ENCODE measurements at regions not wholly inside any gene's neighbourhood (a gene's known extent, or its start where the extent isn't known, plus 50 kb on each side); places are given as distances from the start of the nearest gene placed in this dataset.
"Not testable (repeated sequence)": the region's sequence is repeated elsewhere in the genome, so short reads cannot be mapped to it uniquely, and the experiment has no call there.

GRCh38 chr2:87610974-87611373 lies 136.9 kb upstream of the PLGLB2 start:
- not testable (repeated sequence) for DNase-seq (ENCODE audit: low spot score)

- not testable (repeated sequence) for DNase-seq (ENCODE audit: low spot score)
Observed at GRCh38 chr2:87611416-87611815, 136.5 kb upstream of the PLGLB2 start.

DNA sequence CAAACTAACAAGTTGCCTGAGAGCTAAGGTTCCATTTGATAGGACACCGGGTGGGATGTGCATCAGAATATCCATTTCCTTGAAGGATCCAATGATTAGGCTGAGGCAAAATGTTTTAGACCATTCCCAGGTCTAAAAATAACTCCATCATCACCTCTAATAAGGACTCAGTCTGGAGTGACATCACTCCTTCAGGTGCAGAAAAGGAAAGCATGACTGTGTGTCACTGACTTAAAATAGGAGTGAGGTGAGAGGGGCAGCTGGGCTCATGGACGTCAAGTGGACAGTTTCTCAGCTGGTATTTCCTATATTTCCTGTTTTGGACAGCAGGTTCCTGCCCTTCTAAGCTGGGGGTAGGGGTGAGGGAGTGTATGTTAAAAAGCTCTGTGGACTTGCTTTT lies 135.9 kb upstream of the PLGLB2 start:
- DNase-seq (ENCODE audit: low spot score), result not testable (repeated sequence)

DNA sequence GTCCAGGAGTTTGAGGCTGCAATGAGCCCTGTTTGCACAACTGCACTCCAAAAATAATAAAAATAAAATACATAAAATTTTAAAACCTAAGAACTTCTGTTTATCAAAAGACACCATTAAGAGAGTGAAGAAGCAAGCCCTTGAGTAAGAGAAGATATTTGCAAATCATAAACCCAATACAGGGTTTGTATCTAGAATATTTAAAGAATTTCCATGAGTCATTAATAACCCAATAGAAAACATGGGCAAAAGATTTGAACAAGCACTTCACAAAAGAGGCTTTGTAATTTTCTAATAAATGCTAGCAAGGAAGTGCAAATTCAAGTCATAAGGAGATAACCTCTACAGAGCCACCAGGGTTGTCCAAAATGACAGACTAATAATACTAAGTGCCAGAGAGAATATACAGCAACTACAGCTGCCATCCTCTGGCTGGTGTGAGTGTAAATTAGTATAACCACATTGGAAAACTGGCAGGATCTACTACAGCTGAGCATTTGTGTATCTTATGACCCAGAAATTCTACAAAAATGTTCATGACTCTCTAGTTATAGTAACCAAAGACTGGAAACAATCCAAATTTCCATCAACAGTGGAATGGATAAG lies 133.0 kb upstream of the PLGLB2 start:
- not testable (repeated sequence) for DNase-seq (ENCODE audit: low spot score)

DNA sequence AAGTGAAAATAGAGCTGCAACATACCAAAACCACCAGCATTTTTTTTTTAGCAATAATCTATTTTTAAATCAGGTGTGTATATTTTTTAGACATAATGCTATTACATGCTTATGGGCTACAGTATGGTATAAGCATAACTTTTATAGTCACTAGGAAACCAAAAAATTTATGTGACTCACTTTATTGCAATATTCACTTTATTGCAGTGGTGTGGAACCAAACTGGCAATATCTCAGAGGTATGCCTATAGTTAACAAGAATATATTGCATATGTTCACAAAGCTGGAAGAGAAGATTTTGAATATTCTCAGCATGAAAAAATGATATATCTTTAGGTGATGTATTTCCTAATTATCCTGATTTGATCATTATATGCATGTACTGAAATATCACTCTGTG lies 128.8 kb upstream of the PLGLB2 start:
- not testable (repeated sequence) for DNase-seq (ENCODE audit: low spot score)

DNA sequence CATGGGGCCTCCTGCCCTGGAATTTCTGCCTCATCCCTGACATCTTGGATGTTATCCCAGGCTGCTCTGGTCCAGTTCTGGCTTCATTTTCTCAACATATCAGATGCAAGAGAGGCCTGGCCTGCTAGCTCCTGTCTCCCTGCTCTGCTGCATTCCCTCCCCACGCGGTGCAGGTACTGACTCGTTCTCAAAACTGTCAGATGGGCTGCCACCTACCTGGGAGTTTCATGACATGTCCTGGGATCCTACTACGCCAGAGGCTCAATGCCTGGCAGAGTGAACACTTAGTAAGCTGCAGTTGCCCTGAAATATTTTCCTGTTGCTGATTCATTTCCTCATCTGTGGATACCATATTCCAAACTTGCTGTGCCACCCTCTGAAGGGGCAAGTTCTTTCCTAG lies 126.7 kb upstream of the PLGLB2 start:
- not testable (repeated sequence) for DNase-seq (ENCODE audit: low spot score)

DNA sequence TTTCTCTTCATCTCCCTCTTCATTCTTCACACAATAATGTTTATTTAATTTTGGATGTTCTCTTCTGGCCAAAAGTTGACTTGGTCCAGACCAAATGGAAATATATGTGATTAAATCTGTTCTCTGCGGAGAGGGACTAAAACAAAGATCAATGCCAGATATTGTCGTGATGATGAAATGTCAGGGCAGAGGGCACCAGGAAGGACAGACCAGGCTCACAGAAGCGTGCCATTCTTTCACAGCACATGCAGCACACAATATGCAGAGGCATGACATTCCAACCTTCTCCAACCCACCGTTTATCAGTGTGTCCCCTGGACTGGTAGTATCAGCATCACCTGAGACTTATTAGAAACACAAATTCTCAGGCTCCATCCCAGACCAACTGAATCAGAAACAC lies 125.2 kb upstream of the PLGLB2 start:
- not testable (repeated sequence) for DNase-seq (ENCODE audit: low spot score)

DNA sequence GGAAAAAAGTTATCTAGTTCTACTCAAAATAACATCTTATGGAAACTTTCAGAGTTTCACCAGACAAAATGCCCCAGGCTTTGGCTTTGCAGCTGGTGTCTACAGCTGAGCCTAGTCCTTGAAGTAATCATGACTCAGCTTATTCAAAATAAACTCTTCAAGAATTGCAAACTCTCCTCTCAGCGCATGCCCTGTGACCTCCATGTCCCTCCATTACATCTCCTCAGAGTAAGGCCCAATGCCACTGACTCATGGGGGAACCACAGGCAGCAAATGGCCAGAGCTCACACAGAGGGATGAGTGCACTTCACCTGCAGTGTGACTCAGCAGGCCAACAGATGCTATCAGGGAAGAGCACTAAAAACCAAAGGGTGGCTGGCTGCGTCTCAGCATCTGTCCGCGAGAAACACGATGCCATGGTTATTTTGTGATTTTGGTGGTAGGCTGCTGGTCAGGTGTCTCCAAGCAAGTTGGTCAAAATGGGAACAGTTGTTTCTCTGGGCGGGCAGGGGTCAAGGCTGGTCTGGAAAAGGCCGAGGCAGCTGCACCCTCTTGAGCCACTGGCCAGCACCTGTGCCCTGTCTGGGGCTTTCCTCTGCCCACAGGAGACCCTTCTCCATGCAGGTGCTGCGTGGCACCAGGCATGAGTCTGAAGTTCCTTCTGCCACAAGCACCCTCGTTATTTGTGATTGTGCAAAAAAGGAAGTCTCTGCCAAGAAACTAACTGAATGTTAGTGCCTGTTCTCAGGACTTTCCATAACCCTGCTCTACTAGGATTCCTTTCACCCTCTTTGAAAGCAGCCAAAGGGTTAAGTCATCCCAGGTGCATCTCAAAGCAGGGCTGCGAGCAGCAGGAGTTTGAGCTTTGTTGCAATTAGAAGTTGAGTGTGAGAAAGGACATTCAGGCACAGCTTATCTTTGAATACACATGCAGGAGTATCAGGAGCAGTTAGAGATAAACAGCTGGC lies 118.1 kb upstream of the PLGLB2 start:
- peak; percentile 52 for DNase-seq (ENCODE audit: low spot score)

GRCh38 chr2:87630892-87631291 lies 117.0 kb upstream of the PLGLB2 start:
- DNase-seq (ENCODE audit: low spot score), result not testable (repeated sequence)

- DNase-seq (ENCODE audit: low spot score), result not testable (repeated sequence)
Observed at GRCh38 chr2:87631402-87631801, 116.5 kb upstream of the PLGLB2 start.

DNA sequence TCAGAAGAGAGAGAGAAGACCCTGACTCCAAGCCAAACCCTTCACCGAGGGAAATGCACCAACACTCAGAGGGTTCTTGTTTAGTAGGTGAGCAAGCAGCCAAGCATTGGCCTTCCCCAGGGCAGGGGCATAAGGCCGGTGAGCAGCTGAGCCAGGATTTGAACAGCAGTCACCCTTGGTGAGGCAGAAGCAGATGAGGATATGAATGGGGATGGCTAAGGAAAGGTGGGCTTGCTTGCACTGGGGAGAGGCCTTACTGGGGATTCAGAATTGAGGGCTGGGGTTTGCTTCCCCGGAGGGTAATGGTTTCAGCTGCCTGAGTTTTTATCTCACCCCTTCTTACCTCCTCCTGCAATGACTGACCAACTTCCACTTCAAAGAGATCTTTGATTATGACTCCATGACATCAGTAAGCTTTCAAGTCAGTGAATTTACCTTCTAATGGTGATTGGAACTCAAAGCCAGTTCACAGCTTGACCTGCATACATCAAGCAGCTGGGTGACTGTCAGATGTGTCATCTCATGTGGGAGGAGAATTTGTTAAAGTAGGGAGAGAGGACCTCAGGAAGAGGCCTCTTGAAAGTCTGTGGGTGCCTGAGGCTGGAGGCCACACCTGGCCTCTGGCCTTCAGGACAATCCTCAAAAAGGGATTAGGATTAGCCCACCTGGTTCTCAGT lies 114.5 kb upstream of the PLGLB2 start:
- not testable (repeated sequence) for DNase-seq (ENCODE audit: low spot score)

DNA sequence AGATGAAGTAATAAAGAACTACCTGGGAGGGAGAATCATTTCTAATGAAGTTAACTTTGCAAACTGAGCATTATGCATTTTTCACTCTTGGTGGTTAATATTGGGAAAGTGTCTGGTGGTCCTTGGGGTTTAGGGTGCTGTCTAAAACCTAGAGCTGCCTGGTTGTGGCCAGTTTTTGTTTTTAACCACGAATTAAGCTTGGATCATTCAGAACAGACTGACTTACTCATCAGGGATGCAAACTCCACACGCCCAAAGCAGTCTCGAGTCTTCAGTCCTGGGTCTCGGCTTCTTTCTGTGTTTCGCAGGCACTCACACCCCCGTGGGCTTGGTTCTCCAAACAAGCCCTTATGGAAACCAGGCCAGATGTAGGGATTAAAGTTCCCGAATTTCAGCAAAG lies 113.8 kb upstream of the PLGLB2 start:
- DNase-seq (ENCODE audit: low spot score), result not testable (repeated sequence)

DNA sequence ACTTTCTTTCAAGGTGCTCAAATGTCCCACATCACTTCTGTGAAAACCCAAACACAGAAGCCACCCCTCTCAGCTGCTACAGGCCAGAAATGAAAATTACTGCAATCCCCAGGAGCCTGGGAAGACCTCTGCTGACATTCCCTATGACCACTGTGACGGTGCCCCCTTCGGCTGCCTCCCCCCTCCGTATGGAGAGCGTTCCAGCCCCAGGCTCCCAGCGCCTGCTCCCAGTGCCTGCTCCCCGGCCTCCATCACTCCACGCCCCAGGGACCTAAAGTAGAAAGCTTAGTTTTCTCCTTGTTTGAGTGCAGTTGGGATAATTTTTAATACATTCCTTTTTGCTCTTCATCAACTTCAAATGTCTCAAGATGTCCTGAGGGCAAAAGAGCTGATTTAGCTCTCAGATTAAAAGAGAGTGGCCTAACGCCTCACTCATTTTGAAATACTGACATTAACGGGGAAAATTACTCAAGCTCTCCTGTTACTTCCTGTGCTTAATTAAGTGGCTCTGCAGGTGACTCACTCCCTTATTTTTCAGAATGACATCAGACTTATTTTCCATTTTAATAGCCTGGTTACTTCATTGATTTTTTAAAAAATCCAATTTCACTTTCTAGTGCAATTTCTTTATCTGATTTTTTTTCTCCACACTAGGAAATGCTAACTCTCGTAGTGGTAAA lies 112.8 kb upstream of the PLGLB2 start:
- DNase-seq (ENCODE audit: low spot score), result not testable (repeated sequence)

DNA sequence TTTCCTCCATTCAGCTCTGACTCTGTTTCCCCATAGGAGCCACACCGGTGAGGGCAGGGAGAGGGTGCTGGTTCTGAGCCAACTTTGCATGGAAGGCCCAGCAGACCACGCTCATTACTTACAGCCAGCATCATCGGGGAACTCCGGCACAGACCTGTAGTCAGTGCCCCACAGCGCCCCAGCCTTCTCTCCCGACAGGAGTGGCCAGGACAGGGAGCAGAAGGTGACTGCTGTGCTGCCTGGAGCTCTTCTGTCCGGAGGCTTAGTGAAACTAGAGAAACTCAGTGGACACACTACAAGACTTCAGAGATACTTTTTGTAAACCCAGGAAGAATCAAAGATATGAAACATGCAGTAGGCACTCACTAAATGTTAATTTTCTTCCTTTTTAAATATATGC lies 111.6 kb upstream of the PLGLB2 start:
- not testable (repeated sequence) for DNase-seq (ENCODE audit: low spot score)

DNA sequence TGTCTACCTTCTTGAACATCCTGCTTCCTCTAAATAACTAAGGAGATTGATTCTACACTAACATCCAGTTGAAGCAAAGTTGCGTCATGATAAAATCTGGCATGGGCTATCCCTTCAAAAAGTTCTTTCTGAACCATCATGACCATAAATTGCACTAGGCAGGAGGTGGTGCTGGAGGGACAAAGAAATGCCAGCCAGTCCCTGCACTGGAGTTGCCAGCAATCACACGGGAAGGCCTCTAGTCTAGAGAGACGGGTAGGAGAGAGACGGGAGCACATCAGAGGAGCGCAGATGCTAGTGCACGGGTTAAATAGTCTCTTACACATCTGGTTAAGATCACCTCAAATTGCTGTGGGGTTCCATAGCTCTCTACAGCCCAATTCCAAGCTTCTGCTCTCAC lies 111.2 kb upstream of the PLGLB2 start:
- DNase-seq (ENCODE audit: low spot score), result not testable (repeated sequence)

DNA sequence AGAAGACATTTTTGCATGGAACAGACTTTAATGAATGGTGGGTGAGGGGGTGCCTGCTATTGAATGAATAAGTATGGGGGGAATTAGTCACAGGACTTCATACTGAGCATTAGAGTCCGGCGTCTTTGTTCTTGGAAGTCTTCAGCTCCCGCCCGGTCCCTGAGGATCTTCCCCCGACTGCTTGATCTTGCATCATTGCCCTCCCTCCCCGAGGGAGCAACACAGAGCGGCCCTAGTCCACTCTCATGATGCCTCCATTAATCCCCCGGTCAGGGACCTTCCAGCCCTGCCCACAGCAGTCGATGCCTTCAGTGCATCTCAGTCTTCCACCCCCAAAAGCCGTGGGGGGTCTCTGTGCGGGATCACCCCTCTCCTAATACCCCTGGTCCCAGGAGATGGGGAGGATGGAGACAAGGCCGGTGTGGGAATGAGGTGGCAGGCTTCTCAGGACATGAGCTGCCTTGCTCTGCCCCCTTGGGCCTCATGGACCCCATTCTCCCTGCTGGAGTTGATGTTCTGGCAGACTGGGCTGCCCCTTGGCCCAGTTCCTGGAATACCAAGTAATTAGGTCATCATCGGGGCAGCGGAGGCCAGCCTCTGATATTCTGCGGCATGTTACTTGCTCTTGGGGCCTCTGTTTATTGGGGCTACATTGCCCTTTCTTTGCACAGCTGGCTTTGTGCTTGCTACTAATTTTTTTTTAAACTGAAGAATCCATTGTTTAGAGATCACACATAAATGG lies 110.5 kb upstream of the PLGLB2 start:
- DNase-seq (ENCODE audit: low spot score), result not testable (repeated sequence)

- not testable (repeated sequence) for DNase-seq (ENCODE audit: low spot score)
Observed at GRCh38 chr2:87638114-87638807, 109.6 kb upstream of the PLGLB2 start.

- not testable (repeated sequence) for DNase-seq (ENCODE audit: low spot score)
Observed at GRCh38 chr2:87638872-87639271, 109.0 kb upstream of the PLGLB2 start.

DNA sequence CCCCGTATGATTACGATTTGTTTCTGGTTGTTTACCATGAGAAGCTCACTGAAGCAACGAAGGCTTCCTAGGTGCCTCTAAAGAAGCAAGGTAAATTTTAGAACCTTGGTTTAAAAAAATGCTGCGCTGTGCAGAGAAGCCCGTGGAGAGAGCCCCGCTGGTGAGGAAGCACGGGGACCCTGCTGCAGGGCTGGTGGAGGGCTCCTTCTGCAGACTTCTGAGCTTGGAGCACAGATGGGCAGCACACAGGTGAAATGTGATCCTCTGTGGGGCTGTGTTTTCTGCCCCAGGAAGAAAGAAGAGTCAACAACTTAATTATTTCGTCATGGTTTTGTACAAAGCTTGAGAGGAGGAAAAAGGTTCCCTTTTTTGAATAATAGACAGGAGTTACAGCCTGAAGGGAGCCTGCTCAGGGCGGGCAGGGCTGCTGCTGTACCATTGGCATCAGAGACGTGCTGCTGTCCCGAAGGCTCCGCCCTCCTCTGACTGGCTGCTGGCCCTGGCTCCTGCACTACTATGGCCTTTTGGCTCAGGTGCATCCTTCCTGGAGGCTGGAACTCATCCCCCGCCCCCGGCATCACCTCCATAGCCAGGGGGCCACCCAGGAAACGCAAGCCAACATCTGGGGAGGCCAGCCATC lies 108.0 kb upstream of the PLGLB2 start:
- not testable (repeated sequence) for DNase-seq (ENCODE audit: low spot score)

DNA sequence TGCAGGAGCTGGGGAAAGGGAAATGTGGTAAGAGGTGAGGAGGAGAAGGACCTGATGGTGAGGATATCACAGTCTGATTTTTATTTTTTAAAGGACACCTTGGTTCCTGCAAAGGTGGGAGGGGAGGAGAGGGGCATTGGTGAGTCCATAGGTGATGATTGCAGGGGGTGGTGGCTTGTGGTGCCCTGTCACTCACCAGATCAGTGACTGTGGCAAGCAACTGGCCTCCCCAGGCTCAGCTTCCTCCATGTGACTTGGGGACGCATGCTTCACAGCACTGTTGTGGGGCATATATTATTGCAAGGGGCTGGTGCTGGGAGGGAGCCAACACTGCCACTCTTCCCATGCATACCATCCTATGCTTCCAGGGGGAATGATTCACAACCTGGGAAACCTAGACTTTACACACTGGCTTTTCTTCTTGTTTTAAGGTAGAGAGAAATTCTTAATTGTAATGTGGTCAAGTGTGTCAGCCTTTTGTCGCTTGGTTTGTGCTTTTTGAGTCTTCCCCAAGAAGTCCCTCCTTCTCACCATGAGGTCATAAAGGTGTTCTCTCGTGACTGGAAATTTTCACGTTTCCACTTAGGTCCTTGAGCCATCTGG lies 106.8 kb upstream of the PLGLB2 start:
- not testable (repeated sequence) for DNase-seq (ENCODE audit: low spot score)
